Stimulated activated CD4-positive, alpha-beta T cell treated with anti-CD3 and anti-CD28 coated beads, Interleukin-15, amount 100 ng/mL, for 1 hour (primary cell): ENCODE measurements at regions not wholly inside any gene's neighbourhood (a gene's known extent, or its start where the extent isn't known, plus 50 kb on each side); places are given as distances from the start of the nearest gene placed in this dataset.
"Not testable (repeated sequence)": the region's sequence is repeated elsewhere in the genome, so short reads cannot be mapped to it uniquely, and the experiment has no call there.

ENCODE experiments used
- DNase-seq, 2 donors: peaks; one replicate each; pipeline ENCODE4 v3.0.0-alpha.2; 2020; ENCODE audit warnings: low read depth in 1 of 2, low spot score in 1 of 2

DNA sequence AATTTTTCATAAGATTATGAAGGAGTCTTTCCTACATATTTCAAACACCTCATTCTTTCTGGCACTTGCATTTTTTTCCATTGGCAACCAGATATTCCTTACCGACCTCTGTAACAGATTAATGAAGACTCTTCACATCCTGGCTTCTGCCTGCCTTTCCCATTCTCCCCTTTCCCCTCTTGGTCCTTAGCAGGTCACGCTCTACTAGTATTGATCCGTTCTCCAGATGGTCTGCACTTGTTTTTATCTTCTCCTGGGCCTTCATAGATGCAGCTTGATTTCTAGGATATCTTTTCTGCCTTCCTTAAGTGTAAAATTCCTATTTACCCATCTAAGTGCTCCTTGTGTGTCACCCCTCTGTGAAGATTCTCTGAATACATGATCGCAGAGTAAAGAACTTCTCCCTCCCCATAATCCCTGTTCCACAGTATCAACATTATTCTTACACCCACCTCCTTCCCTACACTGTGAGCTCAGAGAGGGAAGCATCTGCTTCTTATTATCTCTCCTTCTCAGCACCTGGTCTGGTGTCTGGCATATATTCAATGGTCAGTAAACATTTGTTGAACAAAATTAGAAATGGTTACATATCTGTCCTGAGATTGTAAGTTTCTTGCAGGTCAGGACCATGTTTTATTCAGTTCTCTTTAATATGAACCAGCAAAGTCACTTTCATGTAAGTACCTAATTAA, 654.2 kb downstream of the REEP3 start:
- no peak for DNase-seq

DNA sequence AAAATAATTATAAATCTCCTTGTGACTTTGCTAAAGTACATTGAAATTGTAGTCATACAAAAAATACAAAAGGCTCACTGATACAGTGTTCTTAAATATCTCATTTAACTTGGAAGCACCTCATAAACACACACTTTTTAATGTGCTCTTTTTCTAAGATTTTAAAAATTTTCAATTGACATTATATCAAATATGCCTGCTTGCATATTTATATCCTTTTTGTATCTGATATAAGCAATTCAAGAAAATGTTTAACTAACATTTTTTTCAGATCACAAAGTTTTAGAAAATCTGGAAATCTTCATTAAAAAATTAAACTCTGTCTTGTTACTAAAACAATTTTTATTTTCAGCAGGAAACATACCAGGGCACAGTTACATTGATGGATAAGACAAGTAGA, 661.5 kb downstream of the REEP3 start:
- DNase-seq: no peak

DNA sequence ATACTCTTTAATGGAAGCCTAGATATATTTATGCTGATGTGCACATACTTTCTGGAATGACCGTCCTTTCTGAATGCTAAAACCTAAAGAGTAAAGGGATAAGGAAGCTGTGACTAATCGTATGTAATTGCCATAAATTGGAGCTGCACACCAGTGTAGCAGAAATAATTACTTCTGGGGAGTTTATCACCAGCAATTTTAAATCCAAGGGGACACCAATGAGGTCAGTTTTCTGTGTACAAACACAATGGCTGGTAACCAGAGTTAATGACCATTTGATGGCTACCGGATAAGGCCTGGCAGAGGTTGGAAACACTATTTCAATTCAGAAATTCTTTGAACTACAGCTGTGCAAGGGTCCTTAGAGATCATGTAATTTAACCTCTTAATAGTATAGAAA, 670.1 kb downstream of the REEP3 start:
- DNase-seq: no peak

DNA sequence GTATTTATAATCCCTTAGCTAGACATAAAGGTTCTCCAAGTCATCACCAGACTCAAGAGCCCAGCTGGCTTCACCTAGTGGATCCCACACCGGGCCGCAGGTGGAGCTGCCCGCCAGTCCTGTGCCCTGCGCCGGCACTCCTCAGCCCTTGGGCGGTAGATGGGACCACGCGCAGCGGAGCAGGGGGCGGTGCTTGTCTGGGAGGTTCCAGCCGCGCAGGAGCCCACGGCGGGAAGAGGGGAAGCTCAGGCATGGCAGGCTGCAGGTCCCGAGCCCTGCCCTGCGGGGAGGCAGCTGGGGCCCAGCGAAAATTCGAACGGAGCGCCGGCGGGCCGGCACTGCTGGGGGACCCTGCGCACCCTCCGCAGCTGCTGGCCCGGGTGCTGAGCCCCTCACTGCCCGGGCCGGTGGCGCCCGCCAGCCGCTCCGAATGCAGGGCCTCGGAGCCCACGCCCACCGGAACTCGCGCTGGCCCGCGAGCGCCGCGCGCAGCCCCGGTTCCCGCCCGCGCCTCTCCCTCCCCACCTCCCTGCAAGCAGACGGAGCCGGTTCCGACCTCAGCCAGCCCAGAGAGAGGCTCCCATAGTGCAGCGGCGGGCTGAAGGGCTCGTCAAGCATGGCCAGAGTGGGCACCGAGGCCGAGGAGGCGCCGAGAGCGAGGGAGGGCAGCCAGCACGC, 675.6 kb downstream of the REEP3 start:
- DNase-seq: no peak

DNA sequence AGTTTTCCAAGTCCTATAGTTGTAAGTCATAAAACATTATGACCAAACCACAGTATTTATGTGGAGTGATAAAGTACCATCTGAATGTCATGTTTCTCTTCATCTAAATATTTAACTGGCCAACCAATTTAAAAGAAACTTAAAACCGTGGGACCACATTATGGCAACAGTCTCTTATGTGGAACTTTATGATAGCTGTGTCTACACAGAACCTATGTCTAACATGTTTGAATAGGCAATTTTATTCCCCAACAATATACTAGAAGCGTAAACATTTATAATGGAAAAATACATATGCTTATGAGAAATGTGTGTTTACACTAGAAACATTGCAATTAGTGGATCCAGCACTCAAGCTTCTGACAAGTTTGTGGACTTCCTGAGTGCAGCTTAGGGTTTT, 680.7 kb downstream of the REEP3 start:
- no peak for DNase-seq

DNA sequence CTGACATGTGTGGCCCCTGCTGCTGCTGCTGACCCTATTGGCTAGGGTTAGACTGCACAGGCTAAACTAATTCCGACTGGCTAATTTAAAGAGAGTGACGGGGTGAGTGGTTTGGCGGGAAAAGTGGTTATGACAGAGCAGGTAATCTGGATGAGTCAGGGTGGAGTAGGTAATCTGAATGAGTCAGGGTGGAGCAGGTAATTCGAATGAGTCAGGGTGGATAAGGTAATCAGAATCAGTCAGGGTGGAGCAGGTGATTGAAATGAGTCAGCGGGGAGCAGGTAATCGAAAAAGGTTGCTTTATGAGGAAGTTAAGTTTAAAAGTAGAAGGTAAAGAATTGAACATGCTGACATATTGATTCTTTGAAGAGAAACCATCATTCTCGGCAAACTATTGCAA, 683.3 kb downstream of the REEP3 start:
- not testable (repeated sequence) for DNase-seq

DNA sequence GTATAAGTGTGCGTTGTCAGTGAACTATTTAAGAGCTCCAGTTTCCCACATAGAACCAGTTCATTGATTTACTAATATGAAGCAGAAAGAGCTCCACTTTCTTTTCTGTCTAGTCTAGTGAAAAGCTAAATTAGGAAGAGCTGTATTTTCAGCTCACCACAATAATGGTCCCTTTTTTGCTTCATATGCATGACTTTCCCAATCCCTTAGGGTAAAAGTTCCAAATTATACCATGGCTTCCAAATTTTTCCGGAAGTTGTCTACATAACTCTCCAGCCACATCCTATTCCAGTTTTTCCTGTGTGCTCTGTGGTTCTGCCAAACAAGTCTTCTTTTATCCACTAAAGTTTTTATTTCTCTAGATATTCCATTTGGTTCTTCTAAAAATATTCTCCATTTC, 685.2 kb downstream of the REEP3 start:
- DNase-seq: no peak

DNA sequence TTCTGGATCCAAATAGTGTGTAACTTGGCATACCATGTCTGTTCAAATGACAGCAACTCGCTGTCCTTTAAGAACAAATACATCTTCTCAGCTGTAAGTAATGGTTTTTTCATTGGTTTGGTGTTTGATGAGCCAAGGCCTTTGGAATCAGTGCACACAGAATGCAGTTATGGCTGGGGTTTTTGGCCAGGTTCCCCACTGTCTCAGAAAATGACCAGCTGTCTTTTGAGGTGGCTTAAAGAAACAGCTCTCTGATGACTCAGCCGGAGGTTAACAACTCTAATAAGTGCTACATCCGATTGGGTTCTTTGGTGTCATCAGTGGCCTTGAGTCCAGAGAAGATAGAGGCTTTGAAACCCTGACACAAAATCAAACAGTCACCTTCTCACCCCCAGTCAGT, 688.4 kb downstream of the REEP3 start:
- DNase-seq: no peak

DNA sequence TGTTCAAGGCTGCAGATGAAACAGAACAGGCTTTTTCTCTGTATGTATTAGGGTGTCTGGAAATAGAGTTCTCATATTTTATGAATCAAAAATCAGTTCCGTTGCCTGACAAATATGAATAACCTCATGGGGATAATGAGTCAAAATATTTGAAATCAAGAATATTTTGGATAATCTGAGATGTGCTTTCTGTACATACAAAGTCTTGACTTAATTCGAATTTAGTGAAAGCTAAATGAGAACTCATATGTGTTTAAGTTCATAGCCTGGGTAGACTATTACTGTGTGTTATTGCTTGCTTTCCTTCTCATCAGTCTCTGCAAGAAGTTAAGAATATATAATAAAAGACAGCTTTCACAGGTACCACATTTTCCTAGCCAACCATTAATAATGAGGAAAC, 689.0 kb downstream of the REEP3 start:
- no peak for DNase-seq

DNA sequence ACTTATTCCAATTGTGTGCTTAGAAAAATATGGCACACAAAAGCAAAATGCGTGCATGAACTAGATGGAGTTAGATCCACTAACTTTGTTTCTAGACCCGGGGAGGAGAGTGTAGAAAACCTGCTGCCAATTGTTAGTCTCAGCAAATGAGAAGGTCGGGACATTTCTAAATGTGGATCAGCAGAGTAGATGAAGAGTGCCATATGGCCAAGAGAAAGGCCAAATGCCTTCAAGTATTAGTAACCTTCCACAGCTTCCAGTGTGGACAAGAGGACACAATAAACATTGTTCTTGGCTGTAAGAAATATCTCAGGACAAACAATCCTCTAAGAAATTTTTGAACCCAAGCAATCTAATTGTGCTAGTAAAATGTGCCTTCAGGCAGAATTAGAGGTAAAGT, 690.3 kb downstream of the REEP3 start:
- DNase-seq: no peak

DNA sequence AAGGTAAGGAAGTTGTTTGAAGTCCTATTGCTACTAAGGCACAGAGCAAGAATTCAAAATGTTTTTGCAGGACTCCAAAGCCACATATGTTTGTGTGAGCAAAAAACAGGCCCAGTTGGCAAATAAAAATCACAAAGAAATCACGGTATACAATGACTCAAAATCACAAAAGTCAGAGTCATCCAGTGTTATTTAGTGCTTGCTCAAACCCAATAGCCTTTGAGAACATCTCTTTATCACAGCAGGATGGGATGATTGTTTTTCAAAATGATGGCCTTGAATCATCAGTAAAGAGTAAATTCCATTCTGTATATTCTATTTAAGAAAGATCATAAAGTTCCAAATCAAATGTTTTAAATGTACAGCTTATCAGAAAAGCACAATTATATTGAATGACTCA, 693.9 kb downstream of the REEP3 start:
- no peak for DNase-seq

DNA sequence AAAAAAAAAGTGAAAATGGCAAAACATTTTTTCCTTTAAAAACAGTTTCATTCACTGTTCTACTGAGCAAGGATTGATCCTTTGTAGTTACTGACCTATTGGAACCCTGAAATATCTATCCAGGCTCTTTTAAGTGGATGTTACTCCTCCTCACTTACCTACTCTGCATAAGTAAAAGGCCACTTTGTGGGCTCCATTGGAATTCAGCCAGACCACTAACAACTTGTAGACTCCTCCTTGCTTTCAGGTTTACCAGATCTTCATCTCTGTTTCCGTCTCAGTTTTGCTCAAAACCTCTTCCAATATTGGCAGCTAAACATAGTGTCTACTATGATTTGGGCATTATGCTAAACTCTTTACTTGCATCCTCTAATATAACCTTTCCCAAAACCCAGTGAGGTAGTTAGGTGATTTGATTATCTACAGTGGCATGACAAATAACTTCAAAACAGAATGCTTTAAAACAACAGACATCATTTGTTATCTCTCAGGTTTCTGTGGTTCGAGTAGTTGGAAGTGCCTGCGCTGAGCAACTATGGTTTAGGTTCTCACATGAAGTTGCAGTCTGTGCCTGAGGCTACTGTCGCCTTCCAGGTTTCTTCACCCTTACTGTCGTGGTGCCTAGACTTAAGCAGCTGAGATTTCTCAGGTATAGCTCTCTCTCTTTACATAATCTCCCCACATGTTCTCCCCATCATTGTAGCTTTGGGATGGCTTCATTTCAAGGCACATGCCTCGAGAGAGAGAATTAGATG, 698.2 kb downstream of the REEP3 start:
- DNase-seq: no peak

DNA sequence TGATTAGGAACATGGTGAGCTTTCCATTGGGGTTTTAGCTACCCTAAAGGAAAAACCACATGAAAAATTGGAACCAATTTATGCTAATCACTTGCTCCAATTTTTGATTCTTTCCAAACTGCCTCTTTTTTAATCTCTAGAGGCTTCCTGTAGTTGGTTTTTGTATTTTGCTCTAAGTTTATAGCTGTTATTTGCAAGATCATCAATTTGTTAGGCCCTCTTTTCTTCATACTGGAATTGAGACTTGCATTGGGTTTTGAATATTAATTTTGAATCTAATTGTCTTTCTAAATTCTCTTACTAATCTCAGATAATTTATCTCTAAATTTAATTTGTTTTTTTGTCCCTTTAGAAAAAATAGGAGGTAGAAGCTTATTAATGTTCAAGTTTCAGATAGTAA, 713.3 kb downstream of the REEP3 start:
- no peak for DNase-seq

DNA sequence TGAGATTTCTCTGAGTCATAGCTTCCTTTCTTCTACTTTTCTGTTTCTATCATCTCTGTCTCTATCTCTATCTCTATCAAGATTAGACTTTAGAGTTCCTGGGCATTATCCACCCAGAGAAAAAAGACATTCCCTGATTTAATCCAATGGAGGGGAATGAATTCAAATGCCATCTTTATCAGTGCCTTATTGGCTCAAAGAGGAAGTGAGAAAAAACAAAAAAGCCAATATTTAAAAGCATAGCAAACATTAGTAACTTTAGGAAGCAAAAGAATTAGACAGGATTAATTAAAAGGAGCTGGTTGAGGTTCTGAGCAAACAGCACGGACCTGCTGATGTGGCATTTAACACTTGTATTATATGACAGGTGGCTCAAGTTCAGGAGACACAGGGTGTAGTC, 736.5 kb downstream of the REEP3 start:
- DNase-seq: no peak

DNA sequence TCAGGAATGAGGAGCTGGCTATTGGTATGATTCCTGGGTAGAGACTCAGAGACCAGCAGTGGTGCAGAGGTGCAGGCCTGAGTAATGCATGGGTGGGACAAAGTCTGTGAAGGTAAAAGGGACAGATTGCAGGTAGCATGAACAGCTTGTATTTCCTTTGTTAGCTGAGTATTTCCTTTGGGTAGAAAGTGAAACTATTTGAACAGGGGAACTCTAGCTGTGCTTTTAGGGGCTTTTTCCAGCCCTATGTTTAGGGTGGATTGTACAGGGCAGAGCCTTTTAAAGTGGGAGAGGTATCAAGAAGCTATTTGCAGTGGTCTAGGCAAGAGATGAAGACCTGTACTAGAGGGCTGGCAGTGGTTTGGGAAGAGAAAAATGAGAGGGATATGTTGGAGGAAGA, 739.9 kb downstream of the REEP3 start:
- DNase-seq: no peak

DNA sequence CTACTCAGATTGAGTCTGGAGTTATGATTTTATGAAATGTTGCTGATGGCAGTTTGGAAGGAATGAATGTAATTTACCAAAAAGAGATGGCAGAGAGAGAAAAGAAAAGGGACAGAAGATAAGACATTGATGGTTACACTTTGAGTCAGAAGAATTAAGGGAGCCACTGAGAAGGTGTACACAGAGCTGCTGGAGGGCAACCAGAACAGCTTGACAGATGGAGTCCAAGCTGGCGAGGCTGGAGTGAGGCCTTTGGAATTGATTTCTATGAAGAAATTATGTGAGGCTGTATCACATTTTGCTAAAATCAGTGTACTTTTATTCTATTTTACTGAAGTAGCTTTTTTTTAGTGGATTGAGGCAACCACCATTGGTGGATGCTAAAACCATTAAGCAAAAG, 740.5 kb downstream of the REEP3 start:
- DNase-seq: no peak

DNA sequence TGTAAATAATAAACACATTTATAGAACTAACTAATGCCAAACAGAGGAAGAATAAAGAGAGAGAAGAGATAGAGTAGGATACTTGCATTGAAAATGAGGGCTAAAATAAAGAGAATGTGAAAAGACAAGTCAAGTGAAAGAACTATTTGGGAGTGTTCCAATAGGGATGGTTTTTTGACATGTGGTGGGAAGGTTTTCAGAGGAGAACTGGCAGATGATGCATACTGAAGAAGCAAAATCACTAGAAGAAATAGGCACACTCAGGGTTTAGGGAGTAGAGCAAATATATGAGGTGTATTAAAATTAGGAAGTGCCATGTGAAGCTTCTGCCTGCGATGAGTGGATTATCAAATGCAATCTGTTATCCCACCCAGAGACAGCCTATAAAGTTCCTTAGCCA, 744.8 kb downstream of the REEP3 start:
- no peak for DNase-seq

DNA sequence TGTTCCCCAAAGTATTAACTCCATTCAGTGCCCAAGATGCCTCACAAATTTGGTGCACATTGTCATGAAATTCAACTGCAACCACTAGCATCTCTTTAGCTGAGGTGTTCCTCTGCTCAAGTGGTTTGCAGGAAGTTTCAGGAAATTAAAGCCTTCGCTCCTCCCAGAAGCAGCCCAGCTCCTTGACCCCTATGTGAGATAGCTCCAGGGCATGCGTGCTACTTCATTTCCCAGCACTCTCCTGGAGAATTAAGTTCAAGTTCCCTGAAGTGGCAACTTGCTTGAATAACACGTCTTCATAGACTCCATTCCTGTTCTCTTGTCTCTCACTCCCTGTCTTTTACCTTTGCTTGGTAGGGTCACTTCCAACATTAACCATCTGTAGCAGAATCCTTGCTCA, 750.3 kb downstream of the REEP3 start:
- no peak for DNase-seq

DNA sequence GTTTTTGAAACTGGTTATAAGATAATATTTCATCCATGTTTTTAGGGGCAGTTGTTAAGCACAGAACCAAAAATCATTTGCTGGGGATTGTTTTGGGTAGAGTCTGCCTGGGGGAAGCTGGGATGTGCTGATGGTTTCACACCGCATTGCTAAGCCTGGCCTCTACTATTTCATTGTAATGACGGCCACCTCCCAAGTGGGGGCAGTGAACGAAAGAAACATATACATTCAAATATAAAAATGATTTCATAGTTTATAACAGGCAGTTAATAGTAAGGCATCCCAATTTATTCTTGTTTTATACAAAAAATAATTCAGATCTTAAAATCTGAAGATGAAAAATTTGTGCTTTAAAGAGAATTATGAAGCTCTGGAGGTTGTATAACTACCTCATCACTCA, 750.8 kb downstream of the REEP3 start:
- DNase-seq: no peak

DNA sequence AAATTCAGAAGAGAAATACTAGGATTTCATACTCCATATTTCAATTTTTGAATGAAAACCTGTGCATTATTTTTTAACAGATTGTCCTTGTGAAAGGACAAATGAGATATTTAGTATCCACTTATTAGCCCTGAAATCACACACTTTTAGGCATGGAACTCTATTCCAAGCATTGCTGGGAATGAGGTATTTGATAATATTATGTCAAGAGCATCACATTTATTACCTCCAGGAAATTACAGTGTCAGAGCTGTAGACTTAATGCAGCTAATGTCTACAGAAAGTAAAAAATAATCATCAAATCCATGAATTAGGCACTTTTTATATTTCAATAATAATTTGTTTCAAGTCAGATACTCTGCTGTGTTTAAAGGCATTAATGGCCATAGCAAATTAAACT, 753.8 kb downstream of the REEP3 start:
- no peak for DNase-seq

DNA sequence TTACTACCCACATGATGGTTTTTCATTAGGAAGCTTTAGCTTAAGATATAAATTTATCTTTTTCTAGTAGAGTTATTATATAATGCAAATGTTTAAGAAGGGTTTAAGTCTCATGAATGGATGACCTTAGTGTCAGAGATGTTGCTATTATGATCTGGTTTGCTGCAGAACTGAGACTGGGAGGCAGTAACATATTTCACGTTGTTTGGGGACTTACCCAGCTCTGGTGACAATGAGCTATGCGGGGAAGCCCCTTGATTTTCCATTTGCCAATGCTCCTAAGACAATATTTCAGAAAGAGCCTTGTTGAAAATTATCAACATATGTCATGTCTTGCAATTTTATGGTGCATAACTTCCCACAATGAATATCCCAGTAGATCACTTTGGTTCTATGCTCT, 754.6 kb downstream of the REEP3 start:
- no peak for DNase-seq

DNA sequence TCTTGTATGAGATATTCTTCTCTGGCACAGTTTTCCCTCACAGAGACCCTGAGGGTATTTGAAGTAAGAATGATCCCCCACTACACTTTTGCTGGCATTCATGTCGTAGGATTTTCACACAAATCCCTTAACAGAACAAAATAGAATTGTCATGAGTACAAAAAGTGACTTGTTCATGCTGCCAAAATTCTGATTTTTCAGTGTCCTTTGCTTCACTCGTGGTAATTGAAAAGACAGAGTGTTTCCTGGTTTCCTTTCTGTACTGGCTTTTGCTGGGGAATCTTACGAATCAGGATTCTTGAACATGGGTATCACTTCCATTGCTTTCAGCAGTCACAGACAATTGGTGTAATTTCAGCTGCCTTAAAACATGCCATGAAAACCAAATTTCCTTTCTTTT, 756.3 kb downstream of the REEP3 start:
- DNase-seq: no peak

DNA sequence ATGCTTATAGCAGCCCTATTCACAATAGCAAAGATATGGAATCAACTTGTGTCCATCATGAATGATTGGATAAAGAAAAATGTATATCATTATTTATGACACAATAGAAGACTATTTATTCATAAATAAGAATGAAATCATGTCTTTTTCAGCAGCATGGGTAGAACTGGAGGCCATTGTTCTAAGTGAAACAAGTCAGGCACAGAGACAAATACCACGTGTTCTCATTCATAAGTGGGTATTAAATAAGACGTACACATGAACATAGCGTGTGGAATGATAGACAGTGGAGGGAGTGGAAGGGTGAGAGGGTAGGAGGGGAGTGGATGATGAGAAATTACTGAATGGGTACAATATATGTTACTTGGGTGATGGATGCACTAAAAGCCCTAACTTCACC, 762.4 kb downstream of the REEP3 start:
- DNase-seq: no peak
